ENCODE measurements at regions not wholly inside any gene's neighbourhood (a gene's known extent, or its start where the extent isn't known, plus 50 kb on each side); places are given as distances from the start of the nearest gene placed in this dataset.
"Not testable (repeated sequence)": the region's sequence is repeated elsewhere in the genome, so short reads cannot be mapped to it uniquely, and the experiment has no call there.

DNA sequence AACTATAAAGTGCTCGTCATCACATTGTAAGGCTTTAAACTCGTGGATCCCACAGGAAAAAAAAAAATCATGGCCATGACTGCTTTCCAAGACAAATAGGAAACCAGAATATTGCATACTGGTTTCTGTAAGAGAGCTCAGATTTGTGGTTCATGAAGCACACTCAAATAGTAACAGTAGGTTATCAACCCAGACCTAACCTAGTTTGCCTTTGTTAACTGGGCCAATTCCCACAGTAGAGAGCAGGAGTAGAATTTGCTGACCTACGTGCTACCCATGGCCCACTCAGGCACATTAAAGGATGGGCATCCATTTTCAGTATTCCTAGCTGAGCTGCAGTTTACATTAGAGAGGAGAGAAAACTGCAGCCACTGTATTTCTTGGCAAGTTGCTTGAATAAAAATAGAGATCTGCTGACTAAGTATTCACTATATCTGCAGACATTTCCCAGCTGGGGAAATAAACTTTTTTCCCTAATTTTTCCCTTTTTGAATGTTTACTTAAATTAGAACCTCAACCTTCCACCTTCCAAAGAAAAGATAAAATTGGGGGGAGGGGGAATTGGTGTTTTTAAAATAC lies 218.5 kb downstream of the SPANXN3 start:
- Histone ChIP-seq H3K36me3 (no peaks in the 10 kb centered on the region), H3K4me3 (no peak overlapping the region)
- 12% methylated on average over 3 of the region's 3 CpGs for WGBS

DNA sequence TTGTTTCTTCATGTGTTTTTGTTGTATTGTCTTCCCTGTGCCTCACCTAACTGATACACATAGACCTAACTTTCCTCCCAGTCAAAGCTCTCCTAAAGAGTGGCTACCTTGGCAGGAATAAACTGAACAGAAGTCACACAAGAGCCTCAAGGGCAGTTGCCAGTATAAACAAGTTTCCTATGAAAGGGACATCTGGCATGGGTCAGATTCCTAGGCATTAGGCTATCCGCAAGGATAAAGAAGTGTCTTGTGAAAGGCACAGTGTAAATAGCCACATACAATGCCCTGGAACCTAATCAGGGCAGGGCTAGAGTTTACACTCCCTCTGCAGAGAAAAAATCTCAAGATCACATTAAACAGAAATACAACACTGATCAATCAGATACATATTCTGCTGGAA lies 220.8 kb downstream of the SPANXN3 start:
- Histone ChIP-seq H3K4me1 (peaks cover 0 to 4% (median 2%) of the 10 kb centered on the region in 4 donors), H3K27me3 (no peaks in the 10 kb centered on the region), H3K27ac (replicated peaks in 1 of 4) (no peak overlapping the region), H3K9me3 (no peaks in the 10 kb centered on the region), H3K4me3 (no peak overlapping the region), H3K36me3 (no peaks in the 10 kb centered on the region)
- WGBS: 85% methylated on average over 1 of the region's 1 CpG
- TF ChIP-seq POLR2AphosphoS5 (IDR thresholded peaks at IDR 0.05) (no peak), EP300 (IDR thresholded peaks at IDR 0.05) (no peak), POLR2A (IDR thresholded peaks at IDR 0.05; ENCODE audit: low read depth) (no peak)
- TF ChIP-seq, protein P1, sequence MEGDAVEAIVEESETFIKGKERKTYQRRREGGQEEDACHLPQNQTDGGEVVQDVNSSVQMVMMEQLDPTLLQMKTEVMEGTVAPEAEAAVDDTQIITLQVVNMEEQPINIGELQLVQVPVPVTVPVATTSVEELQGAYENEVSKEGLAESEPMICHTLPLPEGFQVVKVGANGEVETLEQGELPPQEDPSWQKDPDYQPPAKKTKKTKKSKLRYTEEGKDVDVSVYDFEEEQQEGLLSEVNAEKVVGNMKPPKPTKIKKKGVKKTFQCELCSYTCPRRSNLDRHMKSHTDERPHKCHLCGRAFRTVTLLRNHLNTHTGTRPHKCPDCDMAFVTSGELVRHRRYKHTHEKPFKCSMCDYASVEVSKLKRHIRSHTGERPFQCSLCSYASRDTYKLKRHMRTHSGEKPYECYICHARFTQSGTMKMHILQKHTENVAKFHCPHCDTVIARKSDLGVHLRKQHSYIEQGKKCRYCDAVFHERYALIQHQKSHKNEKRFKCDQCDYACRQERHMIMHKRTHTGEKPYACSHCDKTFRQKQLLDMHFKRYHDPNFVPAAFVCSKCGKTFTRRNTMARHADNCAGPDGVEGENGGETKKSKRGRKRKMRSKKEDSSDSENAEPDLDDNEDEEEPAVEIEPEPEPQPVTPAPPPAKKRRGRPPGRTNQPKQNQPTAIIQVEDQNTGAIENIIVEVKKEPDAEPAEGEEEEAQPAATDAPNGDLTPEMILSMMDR (IDR thresholded peaks at IDR 0.05): no peak
- no peak for DNase-seq (ENCODE audit: extremely low spot score)
- intact Hi-C loops (cut with DNase I): no loop called here

More for the DNA sequence above, 218.5 kb downstream of the SPANXN3 start:
- no peaks in the 10 kb centered on the region for H3K27me3 ChIP-seq
- H3K9me3 ChIP-seq: no peaks in the 10 kb centered on the region
- no peak overlapping the region for H3K27ac ChIP-seq (replicated peaks in 1 of 4)
- intact Hi-C loops (cut with DNase I): no loop called here
- TF ChIP-seq, protein P1 (IDR thresholded peaks at IDR 0.05): no peak
- TF ChIP-seq POLR2AphosphoS5 (IDR thresholded peaks at IDR 0.05) (no peak), POLR2A (IDR thresholded peaks at IDR 0.05; ENCODE audit: low read depth) (no peak), EP300 (IDR thresholded peaks at IDR 0.05) (no peak)
- no peak for DNase-seq (ENCODE audit: extremely low spot score)
- peaks cover 0 to 4% (median 2%) of the 10 kb centered on the region in 4 donors for H3K4me1 ChIP-seq

DNA sequence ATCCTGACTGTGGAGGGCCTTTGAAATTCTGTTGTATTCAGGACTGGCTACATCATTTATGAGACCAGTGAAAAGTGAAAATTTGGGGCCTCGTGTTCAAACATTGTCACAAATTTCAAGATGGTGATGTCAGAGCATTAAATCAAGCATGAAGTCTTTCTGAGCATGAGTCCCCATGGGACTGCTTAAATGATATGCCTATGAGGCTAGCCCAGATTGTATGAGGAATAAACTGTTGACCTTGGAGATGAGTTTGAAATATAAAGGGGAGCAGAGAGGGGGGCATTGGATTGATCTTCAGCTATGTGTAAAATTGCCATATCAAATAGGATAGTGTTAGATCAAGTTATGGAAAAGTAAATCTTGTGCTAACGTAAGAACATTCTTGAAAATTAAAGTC lies 230.0 kb downstream of the SPANXN3 start:
- H3K4me3 ChIP-seq: no peak overlapping the region
- H3K4me1 ChIP-seq: no peaks in the 10 kb centered on the region
- WGBS: 39% methylated on average over 2 of the region's 2 CpGs
- H3K27ac ChIP-seq (replicated peaks in 1 of 4): no peak overlapping the region
- H3K27me3 ChIP-seq: no peaks in the 10 kb centered on the region
- H3K9me3 ChIP-seq: no peaks in the 10 kb centered on the region
- intact Hi-C loops (cut with DNase I): no loop called here
- DNase-seq (ENCODE audit: extremely low spot score): no peak
- TF ChIP-seq EP300 (IDR thresholded peaks at IDR 0.05) (no peak), POLR2A (IDR thresholded peaks at IDR 0.05; ENCODE audit: low read depth) (no peak), POLR2AphosphoS5 (IDR thresholded peaks at IDR 0.05) (no peak)
- TF ChIP-seq, protein P1 (IDR thresholded peaks at IDR 0.05): no peak
- no peaks in the 10 kb centered on the region for H3K36me3 ChIP-seq

DNA sequence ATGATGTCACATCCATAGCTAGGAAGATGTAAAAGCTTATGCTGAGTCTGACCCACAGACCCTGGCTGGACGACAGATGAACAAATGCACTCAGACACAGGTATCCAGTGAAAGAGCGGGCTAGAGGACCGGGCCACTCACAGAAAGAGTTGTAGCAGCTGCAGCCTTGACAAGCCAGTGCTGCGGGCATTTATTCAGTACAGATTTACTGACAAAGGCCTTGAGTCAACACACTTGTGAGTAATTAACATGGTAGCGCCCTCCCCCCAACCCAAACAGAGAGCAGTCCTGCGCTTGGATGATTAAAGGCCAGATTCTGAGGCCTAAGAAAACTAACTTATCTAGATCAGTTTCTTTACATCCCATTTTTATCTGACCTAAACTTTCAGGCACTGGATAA lies 244.6 kb downstream of the SPANXN4 start:
- no peak overlapping the region for H3K4me3 ChIP-seq
- no peaks in the 10 kb centered on the region for H3K36me3 ChIP-seq
- TF ChIP-seq POLR2A (IDR thresholded peaks at IDR 0.05; ENCODE audit: low read depth) (no peak), EP300 (IDR thresholded peaks at IDR 0.05) (no peak), POLR2AphosphoS5 (IDR thresholded peaks at IDR 0.05) (no peak)
- TF ChIP-seq, protein P1 (IDR thresholded peaks at IDR 0.05): no peak
- H3K27ac ChIP-seq (replicated peaks in 1 of 4): no peak overlapping the region
- DNase-seq (ENCODE audit: extremely low spot score): no peak
- WGBS: 73% methylated on average over 6 of the region's 6 CpGs
- intact Hi-C loops (cut with DNase I): no loop called here
- H3K4me1 ChIP-seq: no peaks in the 10 kb centered on the region
- H3K9me3 ChIP-seq: no peaks in the 10 kb centered on the region
- H3K27me3 ChIP-seq: no peaks in the 10 kb centered on the region

DNA sequence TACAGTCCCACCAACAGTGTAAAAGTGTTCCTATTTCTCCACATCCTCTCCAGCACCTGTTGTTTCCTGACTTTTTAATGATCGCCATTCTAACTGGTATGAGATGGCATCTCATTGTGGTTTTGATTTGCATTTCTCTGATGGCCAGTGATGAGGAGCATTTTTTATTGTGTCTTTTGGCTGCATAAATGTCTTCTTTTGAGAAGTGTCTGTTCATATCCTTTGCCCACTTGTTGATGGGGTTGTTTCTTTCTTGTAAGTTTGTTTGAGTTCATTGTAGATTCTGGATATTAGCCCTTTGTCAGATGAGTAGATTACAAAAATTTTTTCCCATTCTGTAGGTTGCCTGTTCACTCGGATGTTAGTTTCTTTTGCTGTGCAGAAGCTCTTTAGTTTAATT lies 218.9 kb downstream of the SPANXN4 start:
- H3K27me3 ChIP-seq; H3K4me3 ChIP-seq; H3K4me1 ChIP-seq; H3K27ac ChIP-seq (replicated peaks in 1 of 4); H3K36me3 ChIP-seq; intact Hi-C loops (cut with DNase I); DNase-seq (ENCODE audit: extremely low spot score); H3K9me3 ChIP-seq: not testable (repeated sequence)
- WGBS: 77% methylated on average over 2 of the region's 2 CpGs

Data from esophagus muscularis mucosa (tissue), 4 donors.